Fibroblast of the conjunctiva (primary cell): ENCODE measurements at regions not wholly inside any gene's neighbourhood (a gene's known extent, or its start where the extent isn't known, plus 50 kb on each side); places are given as distances from the start of the nearest gene placed in this dataset.

Experiments used
- DNase-seq: peaks from one replicate; pipeline ENCODE4 v3.0.0-alpha.2; 2010; ENCODE audit warnings: low read depth

DNA sequence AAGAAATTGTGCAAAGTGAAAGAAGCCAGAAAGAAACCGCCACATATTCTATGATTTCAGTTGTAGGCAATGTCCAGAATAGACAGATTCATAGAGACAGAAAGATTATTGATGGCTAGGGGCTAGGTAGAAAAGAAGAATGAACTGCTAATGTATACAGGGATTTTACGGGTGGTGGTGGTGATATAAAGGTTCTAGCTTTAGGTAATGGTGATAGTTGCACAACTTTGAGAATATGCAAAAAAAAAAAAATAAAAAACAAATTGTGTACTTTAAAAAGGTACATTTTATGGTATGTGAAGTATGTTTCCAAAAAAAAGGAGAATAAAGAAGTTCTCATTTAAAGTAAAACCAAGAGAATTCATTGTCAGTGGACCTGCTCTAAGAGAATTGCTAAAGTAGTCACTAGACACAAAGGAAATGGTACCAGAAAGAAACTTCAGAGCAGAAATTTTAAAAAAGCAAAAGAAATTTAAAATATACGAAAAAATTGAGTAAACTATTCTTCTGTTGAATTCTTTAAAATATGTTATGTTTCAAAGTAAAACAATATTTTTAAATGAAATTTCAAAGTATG lies 680.1 kb downstream of the UQCRFS1 start:
- DNase-seq = no peak

GRCh38 chr19:28531979-28532378 lies 681.0 kb downstream of the UQCRFS1 start:
- DNase-seq = no peak

DNA sequence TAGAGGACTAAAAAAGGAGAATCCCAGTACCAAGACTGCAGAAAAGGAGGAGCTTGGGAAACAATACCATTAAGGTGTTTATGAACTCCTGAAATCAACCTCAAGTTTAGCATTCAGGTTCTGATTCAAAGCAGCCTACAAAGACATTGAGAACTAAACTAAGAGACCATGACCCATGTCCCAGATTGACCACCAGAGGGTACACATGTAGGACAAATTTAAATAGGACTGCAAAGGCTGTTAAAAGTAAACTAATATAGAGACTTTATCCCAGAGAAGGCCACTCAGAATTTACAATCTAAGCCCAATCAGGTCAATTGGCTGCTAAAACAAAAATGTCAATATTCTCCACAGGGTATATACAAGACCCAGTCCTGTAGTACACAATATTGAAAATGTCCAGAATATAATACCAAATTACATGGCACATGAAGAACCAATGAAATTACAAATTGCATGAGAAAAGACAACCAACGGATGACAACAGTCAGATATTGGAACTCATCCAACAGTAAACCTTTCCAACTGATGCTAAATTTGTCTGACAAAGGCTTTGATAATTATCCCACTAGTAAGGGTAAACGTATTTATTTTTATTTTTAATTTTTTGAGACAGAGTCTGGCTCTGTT lies 682.4 kb downstream of the UQCRFS1 start:
- no peak for DNase-seq

- no peak for DNase-seq
These were observed 686.9 kb downstream of the UQCRFS1 start for GRCh38 chr19:28526038-28526437.

DNA sequence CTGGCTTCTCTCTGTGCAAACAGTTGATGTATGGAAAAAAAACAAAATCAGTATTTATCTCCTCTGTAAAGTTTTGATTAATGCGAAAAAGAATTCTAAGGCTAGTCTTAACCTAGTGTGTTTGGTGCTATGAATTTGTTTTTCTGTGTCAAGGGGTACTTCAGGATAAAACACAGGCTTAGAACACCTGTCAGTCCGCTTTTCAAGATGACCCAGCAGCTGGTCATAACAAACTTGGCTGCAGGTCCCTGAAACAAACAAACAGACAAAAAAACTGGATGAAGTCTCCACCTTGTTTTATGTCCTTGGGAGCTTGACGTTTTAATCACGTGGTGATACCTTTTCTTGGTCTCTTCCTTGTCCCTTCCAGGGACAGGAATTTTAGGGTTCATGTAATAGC lies 689.3 kb downstream of the UQCRFS1 start:
- no peak for DNase-seq

GRCh38 chr19:28522545-28522922 lies 690.4 kb downstream of the UQCRFS1 start:
- no peak for DNase-seq

DNA sequence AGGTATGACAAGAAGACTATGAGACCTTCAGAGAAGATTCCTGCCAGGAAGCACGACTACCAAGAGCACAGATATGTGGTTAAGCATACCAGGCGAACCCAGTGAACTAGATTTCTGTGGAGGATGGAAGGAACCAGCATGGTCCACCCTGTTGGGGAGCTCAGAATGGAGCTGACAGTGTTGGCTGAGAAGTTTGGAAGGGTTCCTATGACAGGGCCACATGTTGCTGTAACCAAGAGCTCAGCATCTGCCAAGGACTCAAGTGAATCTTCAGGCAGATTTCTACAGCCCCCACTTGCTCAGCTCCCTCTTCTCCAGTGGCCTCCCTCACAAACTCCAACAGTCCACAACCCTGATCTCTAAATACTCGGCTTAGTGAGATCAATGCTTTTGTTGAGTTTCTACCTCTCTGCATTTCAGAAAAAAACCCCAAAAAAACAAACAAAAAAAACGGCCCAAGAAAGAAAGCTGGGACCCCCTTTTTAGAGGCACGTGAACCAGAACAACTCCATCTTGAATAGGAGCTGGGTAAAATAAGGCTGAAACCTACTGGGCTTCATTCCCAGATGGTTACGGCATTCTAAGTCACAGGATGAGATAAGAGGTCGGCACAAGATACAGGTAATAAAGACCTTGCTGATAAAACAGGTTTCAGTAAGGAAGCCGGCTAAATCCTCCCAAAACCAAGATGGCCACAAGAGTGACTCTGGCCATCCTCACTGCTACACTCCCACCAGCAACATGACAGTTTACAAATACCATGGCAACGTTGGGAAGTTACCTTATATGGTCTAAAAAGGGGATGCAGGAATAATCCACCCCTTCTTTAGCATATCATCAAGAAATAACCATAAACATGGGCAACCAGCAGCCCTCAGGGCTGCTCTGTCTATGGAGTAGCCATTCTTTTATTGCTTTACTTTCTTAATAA lies 691.1 kb downstream of the UQCRFS1 start:
- DNase-seq = no peak

- DNase-seq = no peak
These were observed 691.9 kb downstream of the UQCRFS1 start for GRCh38 chr19:28520998-28521568.

DNA sequence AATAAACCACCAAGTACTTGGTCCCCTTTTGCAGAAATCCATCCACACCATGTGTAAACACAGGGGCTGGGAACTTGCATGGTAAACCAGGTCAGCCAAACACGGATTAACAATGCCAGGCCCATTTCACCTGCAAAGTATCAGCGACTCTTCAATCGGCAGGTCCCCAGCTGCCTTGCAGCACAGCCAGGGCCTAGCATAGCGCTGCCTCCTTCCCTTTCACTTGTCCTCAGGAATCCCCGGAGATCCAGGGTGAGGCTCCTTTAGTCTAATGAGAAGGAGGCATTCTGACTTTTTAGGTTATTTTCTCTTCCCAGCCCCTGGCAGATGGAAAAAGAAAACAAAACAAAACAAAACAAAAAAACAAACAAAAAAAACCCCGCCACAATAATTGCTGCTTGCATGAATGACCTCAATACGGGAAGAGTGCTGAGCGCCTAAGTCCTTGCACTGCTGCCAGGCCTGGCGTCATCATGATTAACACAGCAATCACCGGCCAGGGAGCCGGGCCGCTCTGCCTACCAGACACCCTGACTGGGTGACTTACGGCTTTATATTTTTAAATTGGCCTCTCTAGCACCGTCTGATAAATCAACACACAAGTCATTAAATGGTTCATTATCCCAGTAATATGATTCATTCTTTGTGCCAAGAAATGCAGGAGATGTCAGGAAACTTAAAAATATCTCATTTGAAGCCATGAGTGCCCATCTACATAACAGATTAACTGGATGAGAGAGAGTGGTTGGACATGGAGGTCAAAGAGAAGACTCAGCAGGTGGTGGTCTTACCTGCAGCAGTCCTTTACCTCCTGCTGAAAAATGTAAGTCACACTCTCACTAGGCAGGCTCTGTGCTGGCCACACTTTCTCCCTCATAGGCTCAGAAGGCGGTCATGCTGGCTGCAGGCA lies 692.7 kb downstream of the UQCRFS1 start:
- DNase-seq = no peak

DNA sequence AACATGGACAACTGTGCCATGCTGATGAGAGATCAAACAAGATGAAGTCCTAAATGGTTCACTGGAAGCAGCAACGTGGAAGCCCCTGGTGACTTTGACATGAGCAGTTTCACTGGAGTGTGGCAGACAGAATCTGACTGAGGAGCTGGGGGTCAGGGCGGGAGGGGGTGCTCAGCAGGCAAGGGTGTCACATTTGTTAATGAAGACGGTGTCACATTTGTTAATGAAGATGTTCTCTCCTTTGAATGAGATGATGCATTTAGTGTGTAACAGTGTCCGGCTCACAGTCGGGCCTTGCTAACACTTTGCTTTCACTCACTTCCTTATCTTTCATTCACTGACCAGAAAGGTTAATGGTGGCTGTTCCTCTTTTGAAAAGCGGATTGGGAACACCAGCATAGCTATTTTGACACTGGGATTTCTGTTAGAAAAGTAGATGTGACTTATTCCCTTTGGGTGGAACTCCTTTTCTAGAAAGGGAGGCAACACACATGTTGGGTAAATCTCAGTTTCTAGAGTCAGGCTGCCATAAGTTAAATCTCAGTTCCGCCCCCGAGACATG lies 693.7 kb downstream of the UQCRFS1 start:
- no peak for DNase-seq

- no peak for DNase-seq
These were observed 696.5 kb downstream of the UQCRFS1 start for GRCh38 chr19:28516415-28516872.

DNA sequence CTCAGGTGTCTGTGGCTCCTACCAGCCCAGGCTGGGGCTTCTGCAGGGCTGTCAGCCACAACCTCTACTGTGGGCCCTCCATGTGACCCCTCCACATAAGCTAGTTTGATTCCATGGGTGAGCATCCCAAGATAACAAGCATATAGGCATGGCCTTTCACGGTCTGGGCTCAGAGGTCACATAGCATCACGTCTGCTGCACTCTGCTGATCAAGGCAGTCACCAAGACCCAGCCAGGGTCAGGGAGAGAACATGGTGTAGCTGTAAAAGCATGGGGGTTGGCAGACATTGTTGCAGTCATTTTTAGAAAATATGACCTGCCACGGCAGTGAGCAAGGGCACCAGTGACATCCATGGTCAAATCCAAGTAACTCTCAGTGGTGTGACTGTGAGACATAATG lies 698.8 kb downstream of the UQCRFS1 start:
- no peak for DNase-seq

- DNase-seq = no peak
These were observed 701.3 kb downstream of the UQCRFS1 start for GRCh38 chr19:28511655-28512054.

GRCh38 chr19:28509079-28509895 lies 703.7 kb downstream of the UQCRFS1 start:
- DNase-seq = no peak

DNA sequence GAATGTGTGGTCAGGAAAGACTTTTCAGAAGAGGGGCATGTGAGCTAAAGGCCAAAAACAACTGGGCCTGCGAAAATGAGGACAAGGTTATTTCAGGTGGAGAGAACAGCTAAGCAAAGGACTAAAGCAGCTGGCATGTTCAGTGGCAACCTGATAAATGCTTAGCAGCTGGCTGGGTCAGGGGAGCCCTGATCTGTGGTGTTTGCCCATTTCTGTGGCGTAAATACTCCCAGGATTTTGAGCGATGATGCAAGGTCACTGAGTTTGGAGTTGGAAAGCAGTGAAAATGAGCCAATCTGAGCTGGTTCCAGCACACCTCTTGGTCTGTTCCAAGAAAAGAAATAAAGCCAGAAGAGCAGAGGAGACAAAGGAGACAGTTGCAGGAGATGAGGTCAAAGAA lies 704.3 kb downstream of the UQCRFS1 start:
- DNase-seq = no peak

GRCh38 chr19:28505933-28506332 lies 707.0 kb downstream of the UQCRFS1 start:
- DNase-seq = no peak

DNA sequence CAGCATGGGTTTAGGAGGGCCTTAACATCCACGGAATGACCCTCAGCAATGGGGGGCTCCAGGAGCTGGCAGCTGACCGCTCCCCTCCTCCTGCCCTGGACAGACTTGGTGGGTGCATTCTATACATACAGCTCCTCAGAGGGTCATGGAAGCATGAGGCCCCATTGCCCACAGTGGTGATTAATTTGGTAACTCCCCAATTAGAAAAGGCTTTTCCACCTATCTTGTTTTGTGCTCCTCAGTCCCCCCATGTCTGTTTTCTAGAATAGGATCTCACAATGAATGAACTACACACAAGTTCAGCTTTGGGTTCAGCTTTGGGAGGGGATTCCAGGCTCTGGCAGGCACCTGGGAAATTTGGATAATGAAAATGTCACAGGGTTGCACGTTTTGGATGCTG lies 707.8 kb downstream of the UQCRFS1 start:
- DNase-seq = no peak

- DNase-seq = no peak
These were observed 708.2 kb downstream of the UQCRFS1 start for GRCh38 chr19:28504727-28505126.

- no peak for DNase-seq
These were observed 708.8 kb downstream of the UQCRFS1 start for GRCh38 chr19:28504139-28504538.
